ENCODE measurements at regions not wholly inside any gene's neighbourhood (a gene's known extent, or its start where the extent isn't known, plus 50 kb on each side); places are given as distances from the start of the nearest gene placed in this dataset.
"Not testable (repeated sequence)": the region's sequence is repeated elsewhere in the genome, so short reads cannot be mapped to it uniquely, and the experiment has no call there.

DNA sequence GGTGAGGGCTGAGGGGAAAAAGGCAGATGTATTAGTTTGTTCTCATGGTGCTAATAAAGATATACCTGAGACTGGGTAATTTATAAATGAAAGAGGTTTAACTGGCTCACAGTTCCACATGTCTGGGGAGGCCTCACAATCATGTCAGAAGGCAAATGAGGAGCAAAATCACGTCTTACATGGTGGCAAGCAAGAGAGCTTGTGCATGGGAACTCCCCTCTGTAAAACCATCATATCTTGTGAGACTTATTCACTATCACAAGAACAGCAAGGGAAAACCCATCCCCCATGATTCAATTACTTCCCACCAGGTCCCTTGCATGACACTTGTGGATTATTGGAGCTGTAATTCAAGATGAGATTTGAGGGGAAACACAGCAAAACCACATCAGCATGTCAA lies 1220.9 kb downstream of the GALC start:
- DNase-seq, result no peak

DNA sequence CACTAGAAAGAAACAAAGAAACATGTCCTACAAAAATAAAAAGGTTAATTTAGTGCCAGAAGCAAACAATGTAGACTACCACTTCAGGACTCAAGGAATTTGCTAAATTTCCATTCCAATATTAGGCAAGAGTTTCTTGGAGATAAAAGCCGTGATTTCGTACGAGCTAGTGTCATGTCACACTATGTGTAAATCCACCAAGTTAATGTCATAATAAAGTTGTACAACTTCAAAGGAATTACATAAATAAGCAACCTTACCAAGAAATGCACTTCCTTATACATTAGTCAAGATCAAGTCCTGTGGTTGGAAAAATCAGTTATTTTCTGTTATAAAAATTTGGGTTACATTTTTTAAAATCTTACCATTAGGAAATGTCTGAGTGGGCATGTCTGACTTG lies 1222.8 kb downstream of the GALC start:
- DNase-seq, result no peak

DNA sequence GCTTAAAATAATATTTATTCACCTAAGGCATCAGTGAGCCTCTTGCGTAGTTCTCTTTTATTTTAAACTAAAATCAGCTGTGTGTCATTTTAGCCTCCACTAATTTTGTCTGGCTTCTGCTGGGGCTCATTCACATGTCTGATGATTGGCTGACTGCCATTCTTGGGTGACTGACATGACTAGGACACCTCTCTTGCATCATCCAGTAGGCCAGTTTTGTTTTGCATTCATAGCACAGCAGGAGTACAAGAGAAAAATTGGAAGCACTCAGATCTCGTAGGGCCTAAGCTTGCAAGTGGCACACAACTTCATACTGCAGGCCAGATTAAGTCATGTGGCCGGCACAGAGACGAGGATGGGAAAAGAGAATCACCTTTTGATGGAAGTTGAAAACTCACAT lies 1226.5 kb downstream of the GALC start:
- DNase-seq, result no peak

DNA sequence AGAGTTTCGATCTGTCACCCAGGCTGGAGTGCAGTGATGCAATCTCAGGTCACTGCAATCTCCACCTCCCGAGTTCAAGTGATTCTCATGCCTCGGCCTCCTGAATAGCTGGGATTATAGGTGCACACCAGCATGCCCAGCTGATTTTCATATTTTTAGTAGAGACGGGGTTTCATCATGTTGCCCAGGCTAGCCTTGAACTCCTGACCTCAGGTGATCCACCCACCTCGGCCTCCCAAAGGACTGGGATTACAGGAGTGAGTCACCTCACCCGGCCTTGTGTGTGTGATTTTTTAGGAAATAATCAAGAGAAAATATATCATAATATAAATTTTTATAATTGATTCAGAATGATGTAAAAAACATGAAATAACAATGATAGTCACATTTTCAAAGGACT lies 1231.4 kb downstream of the GALC start:
- no peak for DNase-seq

DNA sequence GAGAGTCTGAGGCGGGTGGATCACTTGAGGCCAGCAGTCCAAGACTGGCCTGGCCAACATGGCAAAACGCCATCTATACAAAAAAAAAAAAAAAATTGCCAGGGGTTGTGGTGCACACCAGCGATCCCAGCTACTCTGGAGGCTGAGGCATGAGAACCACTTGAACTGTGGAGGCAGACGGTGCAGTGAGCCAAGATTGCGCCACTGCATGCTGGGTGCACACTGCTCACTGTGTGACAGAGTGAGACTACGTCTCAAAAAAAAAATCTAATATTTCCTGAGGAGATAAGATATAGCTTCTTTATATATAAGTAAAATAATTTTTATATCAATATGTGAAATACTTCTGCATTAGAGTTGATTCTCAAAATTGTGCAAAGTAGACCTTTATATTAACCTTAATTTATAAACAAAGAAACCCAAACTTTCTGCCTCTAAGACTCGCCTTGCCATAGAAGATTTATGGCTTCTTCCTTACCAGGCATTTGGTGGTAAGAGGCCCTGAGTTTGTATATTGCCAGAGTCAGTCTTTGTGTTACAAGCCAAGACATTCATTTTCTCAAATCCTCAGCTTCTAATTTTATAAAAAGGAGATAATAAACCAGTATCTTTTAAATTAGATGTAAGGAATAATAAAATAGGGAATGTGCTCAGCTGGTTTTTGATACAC lies 1226.7 kb downstream of the FLRT2 start:
- DNase-seq, result no peak

DNA sequence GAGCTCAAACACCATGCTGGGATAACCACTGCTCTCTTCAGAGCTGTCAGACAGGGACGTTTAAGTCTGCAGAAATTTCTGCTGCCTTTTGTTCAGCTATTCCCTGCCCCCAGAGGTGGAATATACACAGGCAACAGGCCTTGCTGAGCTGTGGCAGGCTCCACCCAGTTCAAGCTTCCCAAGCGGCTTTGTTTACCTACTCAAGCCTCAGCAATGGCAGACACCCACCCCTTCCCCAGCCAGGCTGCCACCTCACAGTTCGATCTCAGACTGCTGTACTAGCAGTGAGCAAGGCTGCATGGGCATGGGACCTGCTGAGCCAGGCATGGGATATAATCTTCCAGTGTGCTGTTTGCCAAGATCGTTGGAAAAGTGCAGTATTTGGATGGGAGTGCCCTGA lies 1220.5 kb downstream of the FLRT2 start:
- DNase-seq, result not testable (repeated sequence)

DNA sequence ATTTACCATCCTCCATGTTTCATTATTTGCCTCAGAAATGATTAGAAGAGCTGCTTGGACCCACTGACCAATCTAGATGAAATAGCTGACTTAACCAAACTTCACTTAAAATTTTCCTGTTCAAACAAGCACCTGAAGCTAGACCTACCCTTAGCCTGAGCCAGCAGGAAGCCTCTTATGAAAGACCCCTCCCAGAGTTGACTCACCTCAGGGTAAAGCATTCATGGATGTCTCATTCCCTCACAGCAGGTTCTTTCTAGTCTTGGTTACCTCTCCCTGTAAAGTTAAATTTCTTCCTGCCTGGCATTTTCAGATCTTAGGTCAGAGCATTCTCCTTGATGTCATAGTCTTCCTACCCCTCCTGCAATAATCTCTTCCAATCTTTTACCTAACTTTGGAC lies 1209.8 kb downstream of the FLRT2 start:
- DNase-seq, result no peak

DNA sequence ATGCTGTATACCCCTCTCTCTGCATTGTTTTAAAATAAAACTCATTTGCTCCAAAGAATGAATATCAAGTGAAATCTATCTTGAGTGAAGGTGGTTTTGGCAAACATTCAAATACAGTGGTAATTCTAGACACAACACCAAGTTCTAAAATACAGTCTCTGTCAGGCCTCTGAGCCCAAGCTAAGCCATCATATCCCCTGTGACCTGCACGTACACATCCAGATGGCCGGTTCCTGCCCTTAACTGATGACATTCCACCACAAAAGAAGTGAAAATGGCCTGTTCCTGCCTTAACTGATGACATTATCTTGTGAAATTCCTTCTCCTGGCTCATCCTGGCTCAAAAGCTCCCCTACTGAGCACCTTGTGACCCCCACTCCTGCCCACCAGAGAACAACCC lies 1201.5 kb downstream of the FLRT2 start:
- not testable (repeated sequence) for DNase-seq

DNA sequence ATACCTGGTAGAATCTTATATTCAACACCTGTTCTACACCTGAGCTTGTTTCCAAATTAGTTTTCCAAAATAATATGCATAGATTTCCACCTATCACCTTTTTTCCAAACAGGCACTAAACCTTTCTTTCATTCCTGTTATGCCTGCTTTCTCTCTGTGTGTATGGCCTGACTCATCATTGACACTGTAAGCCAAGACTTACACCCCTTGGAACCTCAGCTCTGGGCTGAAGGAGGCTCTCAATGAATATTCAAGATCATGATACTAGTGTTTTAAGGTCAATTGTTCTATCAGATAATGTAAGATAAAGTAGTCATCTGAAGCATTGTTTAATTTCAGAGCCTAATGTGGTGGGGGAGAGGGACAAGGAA lies 1193.3 kb downstream of the FLRT2 start:
- no peak for DNase-seq

DNA sequence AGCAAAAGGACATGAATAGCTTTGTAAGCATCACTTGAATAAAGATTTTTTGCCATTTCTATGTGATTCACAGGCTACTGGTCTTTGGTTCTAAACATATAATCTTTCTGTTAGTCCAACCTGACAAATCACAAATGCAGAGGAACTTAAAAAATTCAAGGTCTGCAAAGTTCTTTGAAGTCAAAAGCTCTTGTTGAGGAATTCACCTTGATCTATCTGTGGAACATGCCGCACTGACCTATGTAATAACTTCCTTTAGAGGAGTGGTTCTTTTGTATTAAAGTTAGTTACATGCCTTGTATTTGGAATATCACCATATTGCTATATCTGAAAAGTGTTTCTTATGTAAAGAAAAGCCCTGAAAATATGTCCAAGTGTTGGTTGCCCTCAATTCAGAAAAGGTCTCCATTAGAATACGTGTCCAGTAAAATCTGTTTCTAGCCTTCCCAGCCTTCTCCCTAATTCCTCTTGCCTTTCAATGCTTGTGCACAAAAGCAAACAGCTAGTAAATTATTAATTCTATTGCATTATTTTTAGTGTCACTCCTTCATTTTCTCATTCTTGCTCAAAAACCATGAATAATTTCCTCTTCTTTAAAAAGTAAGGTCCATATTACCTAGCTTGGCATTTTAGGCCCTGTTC lies 1192.8 kb downstream of the FLRT2 start:
- no peak for DNase-seq

DNA sequence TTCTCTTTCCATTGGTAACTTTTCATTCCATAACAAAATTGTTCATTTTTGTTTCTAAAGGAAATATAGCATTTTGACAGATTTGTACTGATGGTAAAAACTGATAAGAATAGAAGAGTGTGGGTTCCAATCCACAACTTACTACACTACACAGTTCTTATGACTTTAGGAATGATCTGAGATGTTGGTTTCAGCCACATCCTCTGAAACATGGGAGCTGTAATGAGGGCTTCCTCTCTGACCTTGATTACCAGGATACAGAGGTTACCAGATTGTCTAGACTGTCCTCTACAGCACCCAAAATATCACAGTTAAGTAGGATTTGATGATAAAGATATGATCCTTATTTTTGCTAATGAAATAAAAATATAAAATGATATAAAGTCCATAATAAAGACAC lies 1184.6 kb downstream of the FLRT2 start:
- no peak for DNase-seq

DNA sequence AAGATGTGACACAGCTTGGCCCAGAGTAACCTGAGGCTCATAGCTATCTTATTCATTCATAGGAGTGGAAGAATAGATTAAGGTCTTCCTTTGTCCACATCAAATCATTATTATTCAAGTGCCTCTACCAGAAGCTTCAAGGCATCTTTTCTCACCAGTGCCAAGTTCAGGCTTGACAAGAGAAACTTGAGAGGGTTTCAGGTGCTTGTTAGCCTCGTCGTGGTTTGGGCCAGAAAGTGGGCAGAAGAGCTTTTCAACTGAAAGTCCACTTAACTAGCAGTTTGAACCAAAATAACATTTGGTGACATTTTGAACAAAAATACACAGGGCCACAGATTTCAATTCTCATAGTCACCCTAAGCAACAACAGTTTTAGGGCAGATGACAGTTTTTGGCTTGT lies 1184.2 kb downstream of the FLRT2 start:
- DNase-seq, result no peak

DNA sequence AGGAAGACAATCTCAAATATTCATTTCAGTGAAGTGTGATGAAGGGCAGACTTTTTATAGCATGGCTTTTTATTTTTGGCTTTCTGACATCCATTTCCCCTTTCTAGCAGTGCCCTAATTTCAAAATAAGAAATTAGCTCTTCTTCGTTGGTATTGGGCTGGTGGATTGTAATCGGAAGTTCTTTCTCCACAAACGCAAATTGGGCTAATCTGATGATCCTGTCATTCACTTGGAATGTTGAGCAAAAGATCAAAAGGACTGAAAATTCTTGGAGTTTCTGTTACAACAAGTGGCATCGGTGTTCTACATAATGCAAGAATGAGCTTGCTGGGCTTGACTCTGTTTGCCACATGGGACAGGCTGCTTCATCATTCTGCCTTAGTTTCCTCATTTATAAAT lies 1182.8 kb downstream of the FLRT2 start:
- DNase-seq, result no peak

DNA sequence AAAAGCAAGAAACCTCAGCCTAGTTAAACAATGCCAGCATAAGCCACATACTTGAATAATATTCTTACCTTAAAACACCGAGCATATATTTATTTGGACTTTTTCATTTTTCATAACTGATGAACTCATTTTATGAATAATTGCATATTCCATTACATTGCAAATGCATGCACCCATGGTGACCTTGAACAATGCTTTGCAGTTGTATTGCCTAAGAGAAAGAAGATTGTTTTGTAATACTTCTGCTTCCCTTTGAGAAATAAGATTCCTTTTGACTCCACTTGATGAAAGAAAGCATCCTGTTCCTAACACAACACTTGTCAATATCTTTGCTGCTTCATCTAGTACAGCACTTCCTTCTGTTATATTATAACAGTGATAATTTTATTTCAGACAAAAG lies 1182.2 kb downstream of the FLRT2 start:
- no peak for DNase-seq

DNA sequence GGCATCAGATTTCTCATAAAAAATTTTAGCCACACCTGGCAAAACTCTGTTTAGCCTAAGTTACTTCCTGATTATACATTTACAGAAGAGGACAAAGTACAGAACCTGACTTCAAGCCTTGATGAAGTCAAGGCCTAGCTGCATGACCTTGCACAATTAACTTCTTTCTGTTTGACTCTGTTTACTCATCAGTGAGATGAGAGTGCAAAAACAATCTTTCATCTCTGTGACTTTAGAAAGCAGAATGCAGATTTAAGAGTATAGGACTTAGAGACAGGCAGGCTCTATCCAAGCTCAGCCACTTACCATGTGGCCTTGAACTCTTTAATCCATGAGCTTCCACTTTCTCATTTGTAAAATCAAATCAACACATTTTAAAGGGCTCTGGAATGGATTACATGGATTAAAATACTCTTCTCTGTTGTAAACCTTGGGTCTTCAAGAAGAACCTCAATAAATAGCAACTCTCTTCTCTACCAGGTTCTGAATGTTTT lies 1178.9 kb downstream of the FLRT2 start:
- DNase-seq, result no peak

DNA sequence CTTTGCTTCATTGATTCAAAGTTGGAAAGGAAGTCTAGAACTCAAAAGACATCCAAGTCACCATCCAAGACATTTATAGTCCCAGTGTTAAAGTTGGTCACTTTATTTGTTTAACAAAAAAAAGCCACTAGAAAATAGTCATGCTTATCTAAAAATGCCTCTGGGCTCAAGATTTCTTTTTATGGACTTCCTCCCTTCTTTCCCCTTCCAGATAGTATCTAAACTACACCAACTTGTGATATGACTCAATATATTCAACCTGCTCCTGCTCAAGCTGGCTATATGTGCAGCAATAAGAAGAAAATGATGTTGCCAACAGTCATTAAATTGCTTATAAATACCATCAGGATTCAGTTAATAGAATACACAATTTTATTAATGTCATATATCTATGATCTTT lies 1177.1 kb downstream of the FLRT2 start:
- no peak for DNase-seq

DNA sequence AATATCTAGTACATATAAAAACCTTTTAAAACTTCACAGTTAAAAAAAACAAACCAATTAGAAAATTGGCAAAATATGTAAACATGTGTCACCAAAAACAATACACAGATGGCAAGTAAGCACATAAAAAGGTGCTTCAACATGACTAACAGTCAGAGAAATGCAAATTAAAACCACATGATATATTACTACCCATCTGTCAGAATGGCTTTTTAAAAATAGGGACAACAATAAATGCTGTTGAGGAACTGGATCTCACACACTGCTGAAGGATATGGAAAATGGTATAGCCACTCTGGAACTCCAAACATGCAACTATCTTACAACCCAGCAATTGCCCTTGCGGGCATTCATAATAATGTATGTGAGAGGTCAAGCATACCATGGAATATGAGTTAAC lies 1153.6 kb downstream of the FLRT2 start:
- DNase-seq, result no peak

DNA sequence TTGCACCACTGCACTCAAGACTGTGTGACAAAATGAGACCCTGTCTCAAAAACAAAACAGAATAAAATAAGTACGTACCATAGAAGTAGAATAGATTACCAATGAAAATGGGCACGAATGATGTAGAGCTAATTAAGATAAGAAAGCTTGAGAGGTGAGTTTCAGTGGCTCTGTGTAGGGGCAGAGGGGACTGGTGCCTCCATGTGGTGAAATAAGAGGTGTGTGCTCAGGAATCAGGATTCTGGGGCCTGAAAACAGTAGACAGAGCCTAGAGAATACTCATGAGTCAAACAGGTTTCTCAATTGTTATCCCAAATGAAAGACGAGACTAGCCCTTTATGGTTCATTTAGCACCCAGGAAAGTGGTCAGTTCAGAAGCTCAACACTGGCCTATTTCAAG lies 1145.1 kb downstream of the FLRT2 start:
- DNase-seq, result no peak

DNA sequence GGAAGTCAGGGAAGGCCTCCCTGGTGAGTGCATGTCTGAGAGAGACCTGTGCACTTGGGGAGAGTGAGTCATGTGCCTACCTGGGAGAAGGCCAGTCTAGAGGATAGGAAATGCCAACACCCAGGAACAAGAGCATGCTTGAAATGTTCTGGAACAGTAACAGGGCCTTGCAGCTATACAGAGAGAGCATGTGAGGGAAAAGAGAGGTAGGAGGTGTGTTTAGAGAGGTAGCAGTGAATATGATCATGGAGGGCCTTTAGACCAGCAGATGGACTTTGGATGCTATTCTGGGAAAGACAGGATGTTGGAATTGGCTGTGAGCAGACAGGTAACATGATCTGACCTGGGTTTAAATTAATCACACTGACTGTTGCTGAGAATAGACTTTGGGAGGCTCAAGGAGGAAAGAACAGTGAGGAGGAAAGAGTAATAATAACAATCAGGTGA lies 1143.6 kb downstream of the FLRT2 start:
- DNase-seq, result no peak

DNA sequence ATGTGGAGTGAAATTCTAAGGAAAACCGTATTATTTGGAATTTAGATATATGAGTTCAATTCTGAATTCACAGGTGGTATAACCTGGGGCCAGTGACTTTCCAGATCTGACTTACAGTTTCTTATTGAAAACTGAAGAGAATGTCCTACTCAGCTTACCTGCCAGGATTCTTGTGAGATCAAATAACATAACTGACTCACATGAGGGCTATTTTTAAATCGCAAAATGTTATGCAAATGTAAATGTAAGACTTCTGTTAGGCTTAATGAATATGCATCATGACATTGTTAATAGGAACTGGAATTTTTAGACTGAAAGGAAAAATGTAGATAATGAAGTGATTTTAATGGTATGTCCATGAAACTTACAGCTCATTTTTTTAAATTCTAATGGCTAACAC lies 1142.1 kb downstream of the FLRT2 start:
- no peak for DNase-seq

DNA sequence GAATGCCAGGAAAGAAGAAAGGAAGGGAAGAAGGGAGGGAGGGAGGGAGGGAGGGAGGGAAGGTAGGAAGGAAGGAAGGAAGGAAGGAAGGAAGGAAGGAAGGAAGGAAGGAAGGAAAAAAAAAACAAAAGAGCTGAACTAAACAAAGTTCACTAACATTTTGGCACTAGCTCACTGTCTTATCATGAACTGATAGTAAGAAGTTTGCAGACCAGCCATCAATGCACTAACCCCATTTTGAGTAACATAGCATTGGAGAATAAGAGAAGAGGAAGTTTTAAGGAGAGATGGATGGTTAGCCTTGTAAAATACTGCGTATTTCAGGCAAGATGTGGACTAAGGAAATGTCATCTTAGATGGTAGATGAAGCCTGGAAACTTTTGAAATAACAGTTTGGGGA lies 1136.0 kb downstream of the FLRT2 start:
- no peak for DNase-seq

DNA sequence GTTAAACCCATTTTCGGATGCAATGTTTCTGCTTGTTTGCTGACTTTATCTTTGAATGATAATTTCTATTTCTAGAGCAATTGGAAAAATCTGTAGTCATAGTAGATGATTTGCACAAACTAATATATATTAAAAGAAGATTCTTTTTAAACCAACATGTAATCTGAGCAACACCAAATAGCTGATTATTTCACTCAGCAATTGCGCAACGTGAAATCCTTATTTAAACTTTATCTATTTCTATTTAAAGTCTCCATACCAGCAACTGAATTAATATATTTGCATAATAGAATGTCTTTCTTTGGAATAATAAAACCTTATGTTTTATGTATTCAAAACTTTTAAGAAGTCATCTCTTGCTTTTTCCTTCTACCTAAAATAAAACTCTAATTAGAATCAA lies 1132.4 kb downstream of the FLRT2 start:
- no peak for DNase-seq

DNA sequence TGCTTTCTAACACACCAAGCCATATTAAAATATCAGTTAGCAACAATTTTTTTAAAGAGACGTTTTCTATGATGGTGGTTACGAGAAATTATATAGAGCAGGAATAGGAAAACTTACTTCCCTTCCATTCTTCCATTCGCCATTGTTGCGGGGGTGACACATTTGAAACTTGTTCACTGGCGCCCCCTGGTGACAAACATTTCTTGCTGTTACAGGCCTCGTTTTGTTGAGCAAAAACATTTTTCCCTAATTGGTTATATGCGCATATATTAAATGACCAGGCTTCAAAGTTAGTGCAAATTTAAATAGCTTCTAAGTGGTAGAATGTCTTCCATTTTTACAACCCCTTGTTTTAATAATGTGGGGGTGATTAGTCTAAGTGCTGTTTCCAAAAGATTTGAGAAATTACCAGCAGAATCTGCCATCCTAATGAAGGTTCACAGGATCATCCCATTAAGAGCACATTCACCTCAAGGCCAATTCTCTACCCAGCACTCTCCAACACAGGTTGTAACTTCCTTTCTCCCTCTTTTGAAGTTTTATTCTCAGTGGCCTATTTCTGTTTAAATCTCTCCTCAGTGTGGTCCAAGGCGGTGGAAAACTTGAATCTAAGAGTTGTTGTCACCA lies 1124.7 kb downstream of the FLRT2 start:
- DNase-seq, result peak; percentile 1

DNA sequence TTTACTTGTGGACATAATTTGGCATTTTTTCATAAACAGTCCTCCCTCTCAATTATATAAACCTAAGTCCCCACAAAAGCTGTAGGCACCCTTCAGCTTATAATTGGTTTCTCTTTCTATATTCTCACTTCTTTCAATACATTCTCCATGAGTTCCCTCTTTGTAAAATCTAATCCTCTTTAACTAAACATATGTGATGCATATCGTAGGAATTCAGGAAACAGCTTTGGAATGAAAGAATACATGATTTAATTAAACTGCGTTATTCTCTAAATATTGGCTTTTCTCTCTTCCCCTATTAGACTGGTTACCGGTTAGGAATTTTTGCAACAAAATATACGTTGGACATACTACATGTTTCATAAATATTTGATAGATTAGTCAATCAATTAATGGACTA lies 1122.6 kb downstream of the FLRT2 start:
- no peak for DNase-seq
